ENCODE measurements at regions not wholly inside any gene's neighbourhood (a gene's known extent, or its start where the extent isn't known, plus 50 kb on each side); places are given as distances from the start of the nearest gene placed in this dataset.

GRCh38 chr2:12219761-12220160 lies 473.3 kb downstream of the LPIN1 start:
- Histone ChIP-seq H3K9me3 (peaks cover 14% of the 10 kb centered on the region), H3K36me3 (ENCODE audit: low read depth) (no peaks in the 10 kb centered on the region), H3K4me1 (ENCODE audit: low read depth) (no peaks in the 10 kb centered on the region), H3K4me3 (no peak overlapping the region)
- ATAC-seq (no peak), DNase-seq (no peak)
- intact Hi-C loops (cut with DNase I, micrococcal nuclease): no loop called here
- no peak for TF ChIP-seq CTCF (IDR thresholded peaks at IDR 0.05)

GRCh38 chr2:12221584-12221983 lies 475.2 kb downstream of the LPIN1 start:
- H3K4me3 ChIP-seq: no peak overlapping the region
- DNase-seq (no peak), ATAC-seq (no peak)
- peaks cover 14% of the 10 kb centered on the region for H3K9me3 ChIP-seq
- H3K4me1 ChIP-seq (ENCODE audit: low read depth): no peaks in the 10 kb centered on the region
- intact Hi-C loops (cut with DNase I, micrococcal nuclease): no loop called here
- H3K36me3 ChIP-seq (ENCODE audit: low read depth): no peaks in the 10 kb centered on the region
- TF ChIP-seq CTCF (IDR thresholded peaks at IDR 0.05): no peak

- peaks cover 14% of the 10 kb centered on the region for H3K9me3 ChIP-seq
- intact Hi-C loops (cut with DNase I, micrococcal nuclease): no loop called here
- H3K4me3 ChIP-seq: no peak overlapping the region
- DNase-seq (no peak), ATAC-seq (no peak)
- TF ChIP-seq CTCF (IDR thresholded peaks at IDR 0.05): no peak
- no peaks in the 10 kb centered on the region for H3K36me3 ChIP-seq (ENCODE audit: low read depth)
- H3K4me1 ChIP-seq (ENCODE audit: low read depth): no peaks in the 10 kb centered on the region
These were observed 476.1 kb downstream of the LPIN1 start for GRCh38 chr2:12222554-12222953.

GRCh38 chr2:12223732-12224131 lies 477.3 kb downstream of the LPIN1 start:
- H3K9me3 ChIP-seq: peaks cover 14% of the 10 kb centered on the region
- ATAC-seq: no peak

GRCh38 chr2:12226653-12227052 lies 480.2 kb downstream of the LPIN1 start:
- no peak overlapping the region for H3K4me3 ChIP-seq
- peaks cover 14% of the 10 kb centered on the region for H3K9me3 ChIP-seq
- H3K36me3 ChIP-seq (ENCODE audit: low read depth): no peaks in the 10 kb centered on the region
- no peak for DNase-seq
- intact Hi-C loops (cut with DNase I, micrococcal nuclease): no loop called here
- no peak for TF ChIP-seq CTCF (IDR thresholded peaks at IDR 0.05)
- H3K4me1 ChIP-seq (ENCODE audit: low read depth): no peaks in the 10 kb centered on the region
- ATAC-seq: no peak

More at GRCh38 chr2:12223732-12224131, 477.3 kb downstream of the LPIN1 start:
- intact Hi-C loops (cut with DNase I, micrococcal nuclease): no loop called here
- Histone ChIP-seq H3K36me3 (ENCODE audit: low read depth) (no peaks in the 10 kb centered on the region), H3K4me1 (ENCODE audit: low read depth) (no peaks in the 10 kb centered on the region), H3K4me3 (no peak overlapping the region)
- no peak for TF ChIP-seq CTCF (IDR thresholded peaks at IDR 0.05)
- no peak for DNase-seq

GRCh38 chr2:12227941-12228608 lies 481.6 kb downstream of the LPIN1 start:
- Histone ChIP-seq H3K4me3 (no peak overlapping the region), H3K36me3 (ENCODE audit: low read depth) (no peaks in the 10 kb centered on the region), H3K4me1 (ENCODE audit: low read depth) (no peaks in the 10 kb centered on the region), H3K9me3 (peaks cover 13% of the 10 kb centered on the region)
- ATAC-seq (no peak), DNase-seq (no peak)
- TF ChIP-seq CTCF (IDR thresholded peaks at IDR 0.05): no peak
- intact Hi-C loops (cut with DNase I, micrococcal nuclease): no loop called here

All from mucosa of descending colon (tissue), 3 donors.